Fibroblast of lung (primary cell): ENCODE measurements at regions not wholly inside any gene's neighbourhood (a gene's known extent, or its start where the extent isn't known, plus 50 kb on each side); places are given as distances from the start of the nearest gene placed in this dataset.
A peak's percentile ranks its signal among the peaks of the same experiment; 100 is the strongest.

Source experiments
- DNase-seq, 2 donors: peaks; one replicate each; pipeline versions ENCODE4 v3.0.0 to v3.0.0-alpha.2; 2010; ENCODE audit warnings: low read depth in 2 of 2
- H2AFZ ChIP-seq: 2 replicates; pipeline ENCODE4 v1.5.1; 2012; ENCODE audit warnings: low read length, control low read depth, inconsistent platforms
- H3K27ac ChIP-seq: 2 replicates; pipeline ENCODE4 v1.5.1; 2011; ENCODE audit warnings: low read length, control low read depth; ENCODE audit not compliant: insufficient read depth
- H3K27me3 ChIP-seq: 2 replicates; pipeline ENCODE4 v1.5.1; 2011; ENCODE audit warnings: mild to moderate bottlenecking, low read length; ENCODE audit not compliant: control insufficient read depth, insufficient read depth
- H3K36me3 ChIP-seq: 2 replicates; pipeline ENCODE4 v1.5.1; 2011; ENCODE audit warnings: low read length; ENCODE audit not compliant: control insufficient read depth, insufficient read depth
- H3K4me1 ChIP-seq: 2 replicates; pipeline ENCODE4 v1.5.1; 2011; ENCODE audit warnings: low read length; ENCODE audit not compliant: control insufficient read depth, insufficient read depth; ENCODE audit errors: extremely low read depth
- H3K4me2 ChIP-seq: 2 replicates; pipeline ENCODE4 v1.5.1; 2011; ENCODE audit warnings: low read length, control low read depth; ENCODE audit not compliant: insufficient read depth; ENCODE audit errors: extremely low read depth
- H3K4me3 ChIP-seq, 4 experiments: fragments of 200-600 bp in 1 of 4; sonication (generic) in 1 of 4; replicated peaks in 1 of 4; 2 replicates each; pipeline ENCODE4 v1.5.1; 2011 to 2016; ENCODE audit warnings: low read length in 4 of 4, low read depth in 3 of 4, mild to moderate bottlenecking in 3 of 4, control low read depth in 2 of 4, inconsistent platforms in 1 of 4, mixed read lengths in 1 of 4; ENCODE audit not compliant: insufficient read depth in 1 of 4; ENCODE audit errors: control extremely low read depth in 1 of 4
- H3K79me2 ChIP-seq: 2 replicates; pipeline ENCODE4 v1.5.1; 2012; ENCODE audit warnings: mild to moderate bottlenecking, low read length, inconsistent platforms; ENCODE audit not compliant: control insufficient read depth, insufficient read depth
- H3K9ac ChIP-seq: 2 replicates; pipeline ENCODE4 v1.5.1; 2011; ENCODE audit warnings: mild to moderate bottlenecking, low read length, control low read depth; ENCODE audit not compliant: insufficient read depth
- H3K9me3 ChIP-seq: 2 replicates; pipeline ENCODE4 v1.5.1; 2012; ENCODE audit warnings: low read depth, low read length; ENCODE audit not compliant: control insufficient read depth, insufficient read depth
- H4K20me1 ChIP-seq: 2 replicates; pipeline ENCODE4 v1.5.1; 2011; ENCODE audit warnings: low read length; ENCODE audit not compliant: control insufficient read depth, insufficient read depth; ENCODE audit errors: extremely low read depth
- EZH2 ChIP-seq: IDR thresholded peaks from 2 replicates; pipeline ENCODE4 v1.5.1; 2012; ENCODE audit warnings: low read length, control low read depth, mild to moderate bottlenecking; ENCODE audit errors: missing control alignments
- TF ChIP-seq, protein P1 (sequence below), 2 donors: IDR thresholded peaks in 1 of 2; conservative IDR thresholded peaks in 1 of 2; 1 replicate in 1 of 2; 2 replicates in 1 of 2; pipeline ENCODE4 v1.5.1; 2011 to 2012; ENCODE audit warnings: low read length in 2 of 2, control low read depth in 1 of 2, inconsistent platforms in 1 of 2, low read depth in 1 of 2, mild to moderate bottlenecking in 1 of 2

DNA sequence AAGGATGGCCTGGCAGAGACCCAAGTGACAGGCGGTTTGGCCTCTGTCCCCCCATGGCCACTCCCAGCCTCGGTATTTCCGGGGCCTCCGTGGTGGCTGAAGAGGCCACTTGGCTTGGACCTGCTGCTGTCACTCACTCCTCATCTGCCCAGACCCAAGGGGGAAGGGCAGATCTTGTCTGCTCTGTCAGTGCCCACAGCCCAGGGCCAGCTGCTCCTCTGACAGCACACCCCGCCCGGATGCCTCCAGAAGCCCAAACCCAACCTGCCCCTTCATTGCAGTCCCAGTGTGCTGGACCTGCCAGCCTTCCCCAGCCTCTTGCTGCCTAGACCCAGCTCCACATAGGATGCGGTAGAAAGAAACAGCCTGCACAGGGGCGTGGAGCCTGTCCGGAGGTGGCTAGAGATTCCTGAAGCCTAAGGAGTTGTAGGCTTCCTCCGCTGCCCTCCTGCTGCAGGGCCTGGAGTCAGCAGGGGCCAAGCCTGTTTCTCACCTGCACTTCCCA lies 52.0 kb downstream of the MAGEF1 start:
- TF ChIP-seq, protein P1, sequence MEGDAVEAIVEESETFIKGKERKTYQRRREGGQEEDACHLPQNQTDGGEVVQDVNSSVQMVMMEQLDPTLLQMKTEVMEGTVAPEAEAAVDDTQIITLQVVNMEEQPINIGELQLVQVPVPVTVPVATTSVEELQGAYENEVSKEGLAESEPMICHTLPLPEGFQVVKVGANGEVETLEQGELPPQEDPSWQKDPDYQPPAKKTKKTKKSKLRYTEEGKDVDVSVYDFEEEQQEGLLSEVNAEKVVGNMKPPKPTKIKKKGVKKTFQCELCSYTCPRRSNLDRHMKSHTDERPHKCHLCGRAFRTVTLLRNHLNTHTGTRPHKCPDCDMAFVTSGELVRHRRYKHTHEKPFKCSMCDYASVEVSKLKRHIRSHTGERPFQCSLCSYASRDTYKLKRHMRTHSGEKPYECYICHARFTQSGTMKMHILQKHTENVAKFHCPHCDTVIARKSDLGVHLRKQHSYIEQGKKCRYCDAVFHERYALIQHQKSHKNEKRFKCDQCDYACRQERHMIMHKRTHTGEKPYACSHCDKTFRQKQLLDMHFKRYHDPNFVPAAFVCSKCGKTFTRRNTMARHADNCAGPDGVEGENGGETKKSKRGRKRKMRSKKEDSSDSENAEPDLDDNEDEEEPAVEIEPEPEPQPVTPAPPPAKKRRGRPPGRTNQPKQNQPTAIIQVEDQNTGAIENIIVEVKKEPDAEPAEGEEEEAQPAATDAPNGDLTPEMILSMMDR (conservative IDR thresholded peaks at IDR 0.05 in 1 of 2, IDR thresholded peaks at IDR 0.05 in 1 of 2; ENCODE audit: low read depth in 1 of 2, low read length in 2 of 2): no peak
- TF ChIP-seq EZH2: no peak
- H3K9ac ChIP-seq: no peak overlapping the region

DNA sequence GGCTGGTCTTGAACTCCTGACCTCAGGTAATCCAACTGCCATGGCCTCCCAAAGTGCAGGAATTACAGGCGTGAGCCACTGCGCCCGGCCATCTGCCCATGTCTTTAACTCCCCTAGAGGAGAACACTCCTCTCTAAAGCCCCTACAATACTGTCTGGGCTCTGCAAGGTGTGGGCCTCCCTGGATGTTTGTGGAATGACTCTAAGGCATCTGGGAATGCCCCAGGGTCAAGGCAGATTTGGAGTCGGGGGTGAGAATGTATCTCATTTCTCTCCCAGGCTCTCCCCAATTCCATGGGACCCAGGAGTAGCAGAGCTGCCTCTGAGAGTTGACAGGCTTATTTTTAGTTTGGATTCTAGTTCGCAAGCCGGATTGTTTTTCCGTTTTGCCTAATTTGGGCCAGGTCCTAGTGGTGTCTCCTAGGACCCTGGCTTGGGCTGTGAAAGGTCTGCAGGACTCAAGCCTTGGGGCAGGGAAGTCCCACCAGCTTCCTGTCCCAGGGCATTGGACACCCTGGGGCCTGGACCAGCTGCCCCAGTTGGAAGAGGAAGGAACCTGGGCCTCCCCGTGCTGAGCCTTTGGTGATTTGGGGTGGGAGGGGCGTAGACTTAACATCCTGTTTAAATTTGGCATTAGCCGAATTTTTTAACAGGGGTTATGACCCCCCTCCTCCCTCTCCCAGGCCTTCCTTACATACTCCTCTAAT lies 53.5 kb downstream of the MAGEF1 start:
- no peak overlapping the region for H3K4me3 ChIP-seq
- H3K4me2 ChIP-seq: no peak overlapping the region
- DNase-seq: no peak
- H3K9ac ChIP-seq: no peak overlapping the region
- no peaks in the 10 kb centered on the region for H3K79me2 ChIP-seq
- no peak overlapping the region for H2AFZ ChIP-seq
- no peaks in the 10 kb centered on the region for H4K20me1 ChIP-seq
- H3K27ac ChIP-seq: no peak overlapping the region
- H3K4me1 ChIP-seq: no peaks in the 10 kb centered on the region
- no peaks in the 10 kb centered on the region for H3K9me3 ChIP-seq
- H3K27me3 ChIP-seq: peaks cover 4% of the 10 kb centered on the region
- H3K36me3 ChIP-seq: no peaks in the 10 kb centered on the region
- no peak for TF ChIP-seq EZH2
- TF ChIP-seq, protein P1 (conservative IDR thresholded peaks at IDR 0.05 in 1 of 2, IDR thresholded peaks at IDR 0.05 in 1 of 2; ENCODE audit: low read depth in 1 of 2, low read length in 2 of 2): no peak

More for the DNA sequence above, 52.0 kb downstream of the MAGEF1 start:
- H3K9me3 ChIP-seq: no peaks in the 10 kb centered on the region
- no peaks in the 10 kb centered on the region for H3K36me3 ChIP-seq
- no peak overlapping the region for H2AFZ ChIP-seq
- no peak overlapping the region for H3K4me2 ChIP-seq
- peak in 1 of 2 donors; percentile 55 for DNase-seq
- no peaks in the 10 kb centered on the region for H3K4me1 ChIP-seq
- no peaks in the 10 kb centered on the region for H4K20me1 ChIP-seq
- H3K27me3 ChIP-seq: peaks cover 4% of the 10 kb centered on the region
- no peaks in the 10 kb centered on the region for H3K79me2 ChIP-seq
- no peak overlapping the region for H3K27ac ChIP-seq
- H3K4me3 ChIP-seq: no peak overlapping the region

DNA sequence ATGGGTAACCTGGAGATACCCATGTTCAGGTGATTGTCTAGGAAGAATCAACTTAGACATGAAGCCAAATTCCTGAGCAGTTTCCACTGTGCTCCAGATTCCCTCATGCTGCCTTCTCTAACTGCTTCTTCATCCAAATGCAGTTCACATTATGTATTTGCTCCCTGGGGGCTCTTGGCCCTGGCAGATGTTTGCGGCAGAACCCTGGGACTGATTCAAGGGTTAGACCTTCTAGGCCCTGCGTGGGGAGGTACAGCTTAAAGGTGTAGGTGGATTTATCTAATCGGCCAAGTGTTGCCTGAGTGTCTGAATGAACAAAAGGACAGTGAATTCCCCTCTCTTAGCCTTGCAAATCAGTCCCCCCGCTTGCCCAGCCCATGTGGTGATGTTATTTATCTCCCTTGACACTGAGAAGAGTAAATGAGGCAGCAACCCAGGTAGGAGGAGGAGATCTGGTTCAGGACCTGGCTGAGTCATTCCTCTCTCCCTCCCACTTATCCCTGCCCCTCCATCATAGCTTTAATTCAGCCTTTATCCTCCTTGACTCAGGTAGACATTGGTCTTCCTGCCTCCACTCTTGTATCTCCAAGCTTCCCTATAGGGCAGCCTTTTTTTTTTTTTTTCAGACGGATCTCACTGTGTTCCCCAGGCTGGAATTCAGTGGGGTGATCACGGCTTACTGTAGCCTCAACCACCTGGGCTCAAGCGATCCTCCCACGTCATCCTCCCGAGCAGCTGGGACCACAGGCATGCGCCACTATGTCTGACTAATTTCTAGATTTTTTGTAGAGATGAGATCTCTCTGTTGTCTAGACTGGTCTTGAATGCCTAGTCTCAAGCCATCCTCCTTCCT lies 54.8 kb downstream of the MAGEF1 start:
- no peak overlapping the region for H2AFZ ChIP-seq
- no peak overlapping the region for H3K27ac ChIP-seq
- no peaks in the 10 kb centered on the region for H3K4me1 ChIP-seq
- H4K20me1 ChIP-seq: no peaks in the 10 kb centered on the region
- H3K4me2 ChIP-seq: no peak overlapping the region
- TF ChIP-seq, protein P1 (conservative IDR thresholded peaks at IDR 0.05 in 1 of 2, IDR thresholded peaks at IDR 0.05 in 1 of 2; ENCODE audit: low read depth in 1 of 2, low read length in 2 of 2): no peak
- TF ChIP-seq EZH2: no peak
- H3K79me2 ChIP-seq: no peaks in the 10 kb centered on the region
- no peak overlapping the region for H3K9ac ChIP-seq
- no peaks in the 10 kb centered on the region for H3K36me3 ChIP-seq
- H3K4me3 ChIP-seq: no peak overlapping the region
- peak in 1 of 2 donors; percentile 97 for DNase-seq
- no peaks in the 10 kb centered on the region for H3K9me3 ChIP-seq
- H3K27me3 ChIP-seq: no peaks in the 10 kb centered on the region
